ENCODE measurements at regions not wholly inside any gene's neighbourhood (a gene's known extent, or its start where the extent isn't known, plus 50 kb on each side); places are given as distances from the start of the nearest gene placed in this dataset.

DNA sequence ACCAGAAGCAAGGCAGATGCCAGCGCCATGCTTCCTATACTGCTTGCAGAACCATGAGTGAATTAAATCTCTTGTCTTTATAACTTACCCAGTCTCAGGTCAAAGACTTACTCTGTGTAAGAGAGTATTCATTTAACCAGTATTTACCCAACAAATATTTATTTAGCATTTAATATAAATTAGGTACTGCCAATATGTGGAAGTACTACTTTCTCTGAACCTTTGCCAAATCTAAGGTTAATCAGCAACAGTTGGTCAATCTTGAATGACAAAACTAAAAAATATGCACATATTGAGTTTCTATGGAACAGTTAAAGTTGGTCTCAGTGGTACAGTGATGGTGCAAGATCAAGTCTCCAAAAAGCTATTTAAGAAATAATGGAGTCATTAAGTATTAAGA lies 155.9 kb upstream of the CCNG1 start:
- TF ChIP-seq EZH2 (IDR thresholded peaks at IDR 0.05; ENCODE audit: borderline replicate concordance), result no peak
- no peak for TF ChIP-seq EZH2phosphoT487 (IDR thresholded peaks at IDR 0.05; ENCODE audit: low read depth, severe bottlenecking, unreplicated experiment)
- TF ChIP-seq, protein P1, sequence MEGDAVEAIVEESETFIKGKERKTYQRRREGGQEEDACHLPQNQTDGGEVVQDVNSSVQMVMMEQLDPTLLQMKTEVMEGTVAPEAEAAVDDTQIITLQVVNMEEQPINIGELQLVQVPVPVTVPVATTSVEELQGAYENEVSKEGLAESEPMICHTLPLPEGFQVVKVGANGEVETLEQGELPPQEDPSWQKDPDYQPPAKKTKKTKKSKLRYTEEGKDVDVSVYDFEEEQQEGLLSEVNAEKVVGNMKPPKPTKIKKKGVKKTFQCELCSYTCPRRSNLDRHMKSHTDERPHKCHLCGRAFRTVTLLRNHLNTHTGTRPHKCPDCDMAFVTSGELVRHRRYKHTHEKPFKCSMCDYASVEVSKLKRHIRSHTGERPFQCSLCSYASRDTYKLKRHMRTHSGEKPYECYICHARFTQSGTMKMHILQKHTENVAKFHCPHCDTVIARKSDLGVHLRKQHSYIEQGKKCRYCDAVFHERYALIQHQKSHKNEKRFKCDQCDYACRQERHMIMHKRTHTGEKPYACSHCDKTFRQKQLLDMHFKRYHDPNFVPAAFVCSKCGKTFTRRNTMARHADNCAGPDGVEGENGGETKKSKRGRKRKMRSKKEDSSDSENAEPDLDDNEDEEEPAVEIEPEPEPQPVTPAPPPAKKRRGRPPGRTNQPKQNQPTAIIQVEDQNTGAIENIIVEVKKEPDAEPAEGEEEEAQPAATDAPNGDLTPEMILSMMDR (IDR thresholded peaks at IDR 0.05; ENCODE audit: poor library complexity), result no peak
- no peaks in the 10 kb centered on the region for H3K9me3 ChIP-seq (ENCODE audit: low read depth)
- WGBS (ENCODE audit: low lambda C conversion rate, missing lambda C conversion rate), result 97% methylated on average over 1 of the region's 1 CpG
- H2AFZ ChIP-seq, result no peak overlapping the region
- H3K4me2 ChIP-seq, result no peak overlapping the region
- no peak for DNase-seq (ENCODE audit: low spot score)
- H3K4me1 ChIP-seq (ENCODE audit: insufficient read depth), result no peaks in the 10 kb centered on the region
- no peaks in the 10 kb centered on the region for H3K9me2 ChIP-seq (replicated peaks; ENCODE audit: insufficient read depth)
- H3K36me3 ChIP-seq (replicated peaks; ENCODE audit: insufficient read depth, low read depth), result no peaks in the 10 kb centered on the region
- no peaks in the 10 kb centered on the region for H3K27me3 ChIP-seq
- no peaks in the 10 kb centered on the region for H4K20me1 ChIP-seq (ENCODE audit: insufficient read depth, poor library complexity, severe bottlenecking)
- H3K27ac ChIP-seq, result no peak overlapping the region
- H3K4me3 ChIP-seq, result no peak overlapping the region
- H3K79me2 ChIP-seq, result no peaks in the 10 kb centered on the region

- Histone ChIP-seq H3K27ac (no peak overlapping the region), H3K4me1 (ENCODE audit: insufficient read depth) (no peaks in the 10 kb centered on the region), H3K9me2 (replicated peaks; ENCODE audit: insufficient read depth) (no peaks in the 10 kb centered on the region), H3K79me2 (no peaks in the 10 kb centered on the region), H2AFZ (no peak overlapping the region), H3K4me2 (no peak overlapping the region), H3K9me3 (ENCODE audit: low read depth) (no peaks in the 10 kb centered on the region), H4K20me1 (ENCODE audit: insufficient read depth, poor library complexity, severe bottlenecking) (no peaks in the 10 kb centered on the region), H3K27me3 (no peaks in the 10 kb centered on the region), H3K36me3 (replicated peaks; ENCODE audit: insufficient read depth, low read depth) (no peaks in the 10 kb centered on the region), H3K4me3 (no peak overlapping the region)
- WGBS (ENCODE audit: low lambda C conversion rate, missing lambda C conversion rate), result 86% methylated on average over 1 of the region's 1 CpG
- TF ChIP-seq, protein P1 (IDR thresholded peaks at IDR 0.05; ENCODE audit: poor library complexity), result no peak
- no peak for TF ChIP-seq EZH2phosphoT487 (IDR thresholded peaks at IDR 0.05; ENCODE audit: low read depth, severe bottlenecking, unreplicated experiment)
- DNase-seq (ENCODE audit: low spot score), result no peak
These were observed 143.6 kb upstream of the CCNG1 start for GRCh38 chr5:163293836-163294235.

- H4K20me1 ChIP-seq (ENCODE audit: insufficient read depth, poor library complexity, severe bottlenecking), result no peaks in the 10 kb centered on the region
- WGBS (ENCODE audit: low lambda C conversion rate, missing lambda C conversion rate), result 63% methylated on average over 9 of the region's 9 CpGs
- no peaks in the 10 kb centered on the region for H3K27me3 ChIP-seq
These were observed 133.7 kb upstream of the CCNG1 start for GRCh38 chr5:163303718-163304117.

More at GRCh38 chr5:163303718-163304117, 133.7 kb upstream of the CCNG1 start:
- Histone ChIP-seq H3K36me3 (replicated peaks; ENCODE audit: insufficient read depth, low read depth) (no peaks in the 10 kb centered on the region), H3K79me2 (no peaks in the 10 kb centered on the region), H3K27ac (no peak overlapping the region), H2AFZ (no peak overlapping the region), H3K9me2 (replicated peaks; ENCODE audit: insufficient read depth) (no peaks in the 10 kb centered on the region), H3K9me3 (ENCODE audit: low read depth) (no peaks in the 10 kb centered on the region), H3K4me2 (no peak overlapping the region), H3K4me3 (no peak overlapping the region), H3K4me1 (ENCODE audit: insufficient read depth) (no peaks in the 10 kb centered on the region)
- no peak for TF ChIP-seq EZH2 (IDR thresholded peaks at IDR 0.05; ENCODE audit: borderline replicate concordance)
- TF ChIP-seq EZH2phosphoT487 (IDR thresholded peaks at IDR 0.05; ENCODE audit: low read depth, severe bottlenecking, unreplicated experiment), result no peak
- TF ChIP-seq, protein P1 (IDR thresholded peaks at IDR 0.05; ENCODE audit: poor library complexity), result no peak
- DNase-seq (ENCODE audit: low spot score), result no peak
